ENCODE measurements at regions not wholly inside any gene's neighbourhood (a gene's known extent, or its start where the extent isn't known, plus 50 kb on each side); places are given as distances from the start of the nearest gene placed in this dataset.

- DNase-seq, result no peak
Measured at GRCh38 chr3:187960820-187961219, 193.1 kb upstream of the LPP start.

GRCh38 chr3:187961366-187961765 is 192.6 kb upstream of the LPP start:
- DNase-seq, result no peak

- DNase-seq, result no peak
Measured at GRCh38 chr3:187963003-187963676, 190.8 kb upstream of the LPP start.

- no peak for DNase-seq
Measured at GRCh38 chr3:187963677-187964385, 190.1 kb upstream of the LPP start.

- no peak for DNase-seq
Measured at GRCh38 chr3:187964760-187965159, 189.2 kb upstream of the LPP start.

- no peak for DNase-seq
Measured at GRCh38 chr3:187966096-187966495, 187.9 kb upstream of the LPP start.

GRCh38 chr3:187966636-187967406 is 187.1 kb upstream of the LPP start:
- DNase-seq, result no peak

GRCh38 chr3:187967993-187968392 is 186.0 kb upstream of the LPP start:
- DNase-seq, result no peak

GRCh38 chr3:187968883-187969580 is 184.9 kb upstream of the LPP start:
- no peak for DNase-seq

GRCh38 chr3:187969581-187969950 is 184.4 kb upstream of the LPP start:
- no peak for DNase-seq

- DNase-seq, result no peak
Measured at GRCh38 chr3:187970106-187970505, 183.9 kb upstream of the LPP start.

GRCh38 chr3:187971629-187972028 is 182.3 kb upstream of the LPP start:
- no peak for DNase-seq

- DNase-seq, result no peak
Measured at GRCh38 chr3:187972454-187972853, 181.5 kb upstream of the LPP start.

- no peak for DNase-seq
Measured at GRCh38 chr3:187973977-187974870, 179.7 kb upstream of the LPP start.

GRCh38 chr3:187974871-187975271 is 179.1 kb upstream of the LPP start:
- no peak for DNase-seq

- DNase-seq, result no peak
Measured at GRCh38 chr3:187975561-187976364, 178.2 kb upstream of the LPP start.

GRCh38 chr3:187976365-187976900 is 177.5 kb upstream of the LPP start:
- DNase-seq, result no peak

GRCh38 chr3:187977659-187978058 is 176.3 kb upstream of the LPP start:
- no peak for DNase-seq

GRCh38 chr3:187978433-187979011 is 175.4 kb upstream of the LPP start:
- DNase-seq, result no peak

- DNase-seq, result peak; percentile 18
Measured at GRCh38 chr3:187979564-187979963, 174.4 kb upstream of the LPP start.

GRCh38 chr3:187980861-187981260 is 173.1 kb upstream of the LPP start:
- DNase-seq, result no peak
